Posterior vena cava (tissue), 2 donors: ENCODE measurements at regions not wholly inside any gene's neighbourhood (a gene's known extent, or its start where the extent isn't known, plus 50 kb on each side); places are given as distances from the start of the nearest gene placed in this dataset.
"Not testable (repeated sequence)": the region's sequence is repeated elsewhere in the genome, so short reads cannot be mapped to it uniquely, and the experiment has no call there.

Experiments used
- DNase-seq: peaks from one replicate; pipeline ENCODE4 v3.0.0-alpha.2; 2020; ENCODE audit warnings: low spot score
- intact Hi-C, 2 donors: fragments of 100-400 bp; cut with DNase I; formaldehyde crosslinking; loops; one replicate each; pipeline versions ENCODE4 v1.14.1 to v1.14.2; 2022 to 2023
- donor health status: DM: yes; HTN: yes; CAD: no.
- donor health status: DM: yes; HTN: yes; CAD: no.

GRCh38 chr1:38500352-38500751 lies 359.2 kb downstream of the RRAGC start:
- DNase-seq = no peak
- intact Hi-C loops = no loop called here

GRCh38 chr1:38498686-38499085 lies 360.9 kb downstream of the RRAGC start:
- no peak for DNase-seq
- intact Hi-C loops = loop anchor here in 1 of 2 donors (2.0 kb wide), 1 partner anchor 70 kb away; no protein-coding TSS in a partner anchor

- no peak for DNase-seq
- intact Hi-C loops = loop anchor here in 1 of 2 donors (2.0 kb wide), 1 partner anchor 69 kb away; no protein-coding TSS in a partner anchor
Observed at GRCh38 chr1:38497921-38498656, 361.5 kb downstream of the RRAGC start.

GRCh38 chr1:38493306-38493705 lies 366.3 kb downstream of the RRAGC start:
- intact Hi-C loops, DNase-seq: not testable (repeated sequence)

- intact Hi-C loops = no loop called here
- no peak for DNase-seq
Observed at GRCh38 chr1:38489844-38490270, 369.7 kb downstream of the RRAGC start.

GRCh38 chr1:38488162-38488898 lies 371.2 kb downstream of the RRAGC start:
- intact Hi-C loops = no loop called here
- DNase-seq = no peak

GRCh38 chr1:38487396-38487795 lies 372.2 kb downstream of the RRAGC start:
- intact Hi-C loops = no loop called here
- DNase-seq = no peak

GRCh38 chr1:38486085-38486484 lies 373.5 kb downstream of the RRAGC start:
- no peak for DNase-seq
- intact Hi-C loops = no loop called here

- DNase-seq = no peak
- intact Hi-C loops = no loop called here
Observed at GRCh38 chr1:38481871-38482826, 377.4 kb downstream of the RRAGC start.

- DNase-seq, intact Hi-C loops: not testable (repeated sequence)
Observed at GRCh38 chr1:38479662-38480061, 379.9 kb downstream of the RRAGC start.

- no peak for DNase-seq
- intact Hi-C loops = no loop called here
Observed at GRCh38 chr1:38477811-38478210, 381.8 kb downstream of the RRAGC start.

GRCh38 chr1:38476850-38477178 lies 382.8 kb downstream of the RRAGC start:
- intact Hi-C loops = no loop called here
- DNase-seq = no peak

GRCh38 chr1:38476111-38476849 lies 383.3 kb downstream of the RRAGC start:
- DNase-seq = no peak
- intact Hi-C loops = no loop called here

- intact Hi-C loops = no loop called here
- DNase-seq = no peak
Observed at GRCh38 chr1:38475624-38476005, 384.0 kb downstream of the RRAGC start.

- DNase-seq = no peak
- intact Hi-C loops = no loop called here
Observed at GRCh38 chr1:38474738-38475623, 384.6 kb downstream of the RRAGC start.

- intact Hi-C loops = no loop called here
- DNase-seq = no peak
Observed at GRCh38 chr1:38466487-38466886, 393.1 kb downstream of the RRAGC start.

GRCh38 chr1:38465460-38465859 lies 394.1 kb downstream of the RRAGC start:
- DNase-seq = no peak
- intact Hi-C loops = no loop called here

GRCh38 chr1:38464071-38464661 lies 395.4 kb downstream of the RRAGC start:
- no peak for DNase-seq
- intact Hi-C loops = no loop called here
